ENCODE measurements at regions not wholly inside any gene's neighbourhood (a gene's known extent, or its start where the extent isn't known, plus 50 kb on each side); places are given as distances from the start of the nearest gene placed in this dataset.

DNA sequence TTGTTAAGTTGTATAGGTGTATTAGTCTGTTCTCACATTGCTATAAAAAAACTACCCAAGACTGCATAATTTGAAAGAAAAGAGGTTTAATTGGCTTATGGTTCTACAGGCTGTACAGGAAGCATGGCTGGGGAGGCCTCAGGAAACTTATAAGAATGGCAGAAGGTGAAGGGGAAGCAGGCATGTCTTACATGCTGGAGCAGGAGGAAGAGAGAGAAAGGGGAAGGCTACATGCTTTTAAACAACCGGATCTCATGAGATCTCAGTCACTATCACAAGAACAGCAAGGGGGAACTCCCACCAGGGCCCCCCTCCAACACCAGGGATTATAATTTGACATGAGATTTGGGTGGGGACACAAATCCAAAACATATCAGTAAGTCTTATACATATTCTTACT, 60.5 kb upstream of the OR10AD1 start:
- no peak for DNase-seq (ENCODE audit: extremely low spot score)
- no peaks in the 10 kb centered on the region for H3K36me3 ChIP-seq
- no peaks in the 10 kb centered on the region for H3K4me1 ChIP-seq
- TF ChIP-seq, protein P1, sequence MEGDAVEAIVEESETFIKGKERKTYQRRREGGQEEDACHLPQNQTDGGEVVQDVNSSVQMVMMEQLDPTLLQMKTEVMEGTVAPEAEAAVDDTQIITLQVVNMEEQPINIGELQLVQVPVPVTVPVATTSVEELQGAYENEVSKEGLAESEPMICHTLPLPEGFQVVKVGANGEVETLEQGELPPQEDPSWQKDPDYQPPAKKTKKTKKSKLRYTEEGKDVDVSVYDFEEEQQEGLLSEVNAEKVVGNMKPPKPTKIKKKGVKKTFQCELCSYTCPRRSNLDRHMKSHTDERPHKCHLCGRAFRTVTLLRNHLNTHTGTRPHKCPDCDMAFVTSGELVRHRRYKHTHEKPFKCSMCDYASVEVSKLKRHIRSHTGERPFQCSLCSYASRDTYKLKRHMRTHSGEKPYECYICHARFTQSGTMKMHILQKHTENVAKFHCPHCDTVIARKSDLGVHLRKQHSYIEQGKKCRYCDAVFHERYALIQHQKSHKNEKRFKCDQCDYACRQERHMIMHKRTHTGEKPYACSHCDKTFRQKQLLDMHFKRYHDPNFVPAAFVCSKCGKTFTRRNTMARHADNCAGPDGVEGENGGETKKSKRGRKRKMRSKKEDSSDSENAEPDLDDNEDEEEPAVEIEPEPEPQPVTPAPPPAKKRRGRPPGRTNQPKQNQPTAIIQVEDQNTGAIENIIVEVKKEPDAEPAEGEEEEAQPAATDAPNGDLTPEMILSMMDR (IDR thresholded peaks at IDR 0.05) = no peak
- TF ChIP-seq POLR2AphosphoS5 (IDR thresholded peaks at IDR 0.05) (no peak), POLR2A (IDR thresholded peaks at IDR 0.05; ENCODE audit: low read depth) (no peak), EP300 (IDR thresholded peaks at IDR 0.05) (no peak)
- no peaks in the 10 kb centered on the region for H3K9me3 ChIP-seq
- no peak overlapping the region for H3K27ac ChIP-seq (replicated peaks in 1 of 4)
- 56% methylated on average over 1 of the region's 1 CpG for WGBS
- H3K4me3 ChIP-seq = no peak overlapping the region
- intact Hi-C loops (cut with DNase I) = no loop called here
- no peaks in the 10 kb centered on the region for H3K27me3 ChIP-seq

GRCh38 chr12:48261773-48262172, 58.7 kb upstream of the OR10AD1 start:
- H3K4me3 ChIP-seq = no peak overlapping the region
- TF ChIP-seq, protein P1 (IDR thresholded peaks at IDR 0.05) = no peak
- TF ChIP-seq POLR2A (IDR thresholded peaks at IDR 0.05; ENCODE audit: low read depth) = no peak
- no peak for TF ChIP-seq POLR2AphosphoS5 (IDR thresholded peaks at IDR 0.05)
- TF ChIP-seq EP300 (IDR thresholded peaks at IDR 0.05) = no peak
- H3K36me3 ChIP-seq = no peaks in the 10 kb centered on the region
- no peak overlapping the region for H3K27ac ChIP-seq (replicated peaks in 1 of 4)
- no peak for DNase-seq (ENCODE audit: extremely low spot score)
- intact Hi-C loops (cut with DNase I) = no loop called here
- H3K4me1 ChIP-seq = no peaks in the 10 kb centered on the region
- WGBS = 61% methylated on average over 2 of the region's 2 CpGs
- no peaks in the 10 kb centered on the region for H3K27me3 ChIP-seq
- H3K9me3 ChIP-seq = no peaks in the 10 kb centered on the region

Measured in esophagus muscularis mucosa (tissue), 4 donors.